ENCODE measurements at regions not wholly inside any gene's neighbourhood (a gene's known extent, or its start where the extent isn't known, plus 50 kb on each side); places are given as distances from the start of the nearest gene placed in this dataset.
A peak's percentile ranks its signal among the peaks of the same experiment; 100 is the strongest.

DNA sequence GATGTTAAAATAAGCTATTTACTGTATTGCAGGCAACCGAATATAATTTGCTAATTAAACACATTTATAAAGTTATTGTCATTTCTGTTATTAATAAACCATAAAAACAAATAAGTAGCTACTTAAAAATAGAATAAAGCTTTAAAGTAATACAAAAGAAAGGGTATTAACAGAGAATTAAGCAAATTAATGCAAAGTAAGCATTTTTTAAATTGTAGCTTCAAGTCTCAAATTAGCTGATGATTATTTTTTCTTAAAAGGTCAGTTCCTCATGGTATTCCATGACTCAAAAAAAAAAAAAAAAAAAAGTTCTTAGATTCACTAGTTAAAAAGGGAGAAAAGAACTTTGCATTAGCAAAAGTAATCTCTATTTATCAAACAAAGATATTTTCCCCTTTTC lies 292.5 kb downstream of the SLITRK1 start:
- DNase-seq, result no peak

DNA sequence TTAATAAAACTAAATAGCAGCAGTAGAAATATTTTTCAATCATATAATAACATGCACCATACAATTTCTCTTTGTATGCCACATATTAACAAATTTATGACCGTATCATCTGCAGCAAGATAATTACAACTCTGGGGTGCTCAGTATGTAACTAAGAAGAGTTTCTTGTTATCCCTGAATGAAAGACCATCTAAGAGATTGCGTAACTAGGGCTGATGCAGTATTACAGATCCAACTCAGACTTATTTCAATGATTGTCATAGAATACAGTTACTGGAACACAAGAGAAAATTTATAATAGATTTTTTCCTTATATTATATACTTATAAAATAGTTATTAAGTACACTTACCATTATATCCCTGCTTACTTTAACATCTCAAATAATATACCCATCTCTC lies 305.1 kb downstream of the SLITRK1 start:
- DNase-seq, result no peak

DNA sequence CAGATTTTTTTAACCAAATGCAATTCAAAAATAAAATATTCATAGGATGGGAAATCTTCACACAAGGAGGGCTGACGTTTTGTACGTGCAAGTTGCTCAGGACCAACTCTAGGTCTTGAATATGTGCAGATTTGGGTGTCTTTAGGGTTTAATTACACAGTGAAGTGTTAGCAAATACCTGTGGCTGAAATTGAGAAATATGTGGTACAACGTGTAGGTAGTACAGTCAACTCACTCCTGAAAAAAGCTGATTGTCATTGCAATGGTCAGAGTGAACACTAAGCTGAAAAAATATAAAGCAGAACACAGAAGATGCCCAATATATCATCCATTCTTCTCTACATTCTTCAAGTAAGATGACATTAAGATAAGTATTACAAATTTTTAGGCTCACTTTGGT lies 314.3 kb downstream of the SLITRK1 start:
- no peak for DNase-seq

DNA sequence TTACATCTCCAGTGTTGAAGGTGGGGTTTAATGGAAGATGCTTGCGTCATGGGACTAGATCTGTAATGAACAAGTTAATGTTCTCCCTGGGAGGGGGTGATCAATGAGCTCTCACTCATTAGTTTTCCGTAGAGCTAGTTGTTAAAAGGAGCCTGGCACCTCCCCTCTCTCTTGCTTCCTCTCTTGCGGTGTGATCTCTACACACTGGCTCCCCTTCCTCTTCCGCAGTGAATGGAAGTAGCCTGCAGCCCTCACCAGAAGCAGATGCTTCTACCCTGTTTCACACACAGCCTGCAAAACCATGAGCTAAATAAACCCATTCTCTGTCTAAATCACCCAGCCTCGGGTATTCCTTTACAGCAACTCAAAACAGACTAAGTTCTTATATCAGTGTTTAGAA lies 318.8 kb downstream of the SLITRK1 start:
- DNase-seq, result no peak

DNA sequence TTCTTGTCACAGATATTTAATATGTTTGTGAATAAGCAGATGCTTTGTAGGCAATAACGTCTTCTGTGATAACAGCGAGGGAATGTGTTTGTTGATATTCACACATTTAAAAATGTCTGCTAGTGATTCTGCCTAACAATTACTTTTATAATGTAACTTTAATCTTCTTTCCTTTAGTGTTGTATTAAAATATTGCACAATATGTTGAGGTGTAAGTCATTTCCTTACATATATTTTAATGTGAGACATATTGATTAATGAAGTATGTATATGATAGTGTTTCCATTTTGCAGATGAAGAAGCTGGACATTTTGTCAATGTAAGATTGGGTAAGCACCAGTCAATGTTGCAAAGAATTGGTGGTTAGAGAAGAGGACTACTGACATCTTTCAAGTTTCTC lies 324.4 kb downstream of the SLITRK1 start:
- DNase-seq, result no peak

DNA sequence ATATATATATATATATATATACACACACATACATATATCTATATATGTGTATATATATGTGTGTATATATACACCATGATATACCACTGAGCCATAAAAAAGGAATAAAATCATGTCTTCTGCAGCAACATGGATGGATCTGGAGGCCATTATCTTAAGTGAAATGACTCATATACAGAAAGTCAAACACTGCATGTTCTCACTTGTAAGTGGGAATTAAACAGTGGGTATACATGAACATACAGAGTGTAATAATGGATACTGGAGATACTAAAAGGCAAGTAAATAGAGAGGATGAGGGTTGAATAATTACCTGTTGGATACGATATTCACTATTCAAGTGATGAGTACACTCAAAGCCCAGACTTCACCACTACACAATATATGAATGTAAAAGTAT lies 332.6 kb downstream of the SLITRK1 start:
- DNase-seq, result no peak

DNA sequence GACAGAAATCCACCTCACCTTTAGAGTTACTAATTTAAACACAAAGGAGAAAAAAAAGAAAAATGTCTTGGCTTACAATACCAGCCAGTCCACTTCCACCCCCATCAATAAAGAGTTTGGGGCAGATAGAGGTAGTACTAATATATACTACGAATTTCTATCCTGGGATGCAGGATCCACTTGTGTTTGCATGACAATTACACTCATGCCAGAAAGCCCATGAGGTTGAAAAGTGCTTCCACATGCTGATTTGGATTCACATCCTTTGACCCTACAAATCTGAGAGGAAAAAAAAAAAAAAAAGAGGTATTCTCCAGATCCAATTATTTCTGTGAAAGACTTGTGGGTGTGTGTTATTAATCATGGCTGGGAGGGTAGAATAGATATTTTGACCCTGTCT lies 335.2 kb downstream of the SLITRK1 start:
- no peak for DNase-seq

DNA sequence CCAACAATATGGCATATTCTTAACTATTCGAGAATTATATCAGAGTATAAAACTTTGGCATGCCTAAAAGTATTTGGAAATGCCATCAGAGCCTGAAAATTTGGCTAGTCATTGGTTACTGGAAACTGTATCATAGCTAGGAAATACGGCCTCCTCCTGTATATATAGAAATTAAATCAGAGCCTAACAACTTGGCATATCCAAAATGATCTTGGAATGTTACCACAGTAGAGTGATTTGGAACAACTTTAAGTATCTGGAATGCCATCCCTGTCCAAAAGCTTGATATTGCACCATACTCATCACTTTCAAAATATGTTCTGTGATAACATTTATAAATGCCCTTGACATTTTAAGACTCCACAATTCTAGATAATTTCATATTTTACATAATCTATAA lies 335.8 kb downstream of the SLITRK1 start:
- DNase-seq, result no peak

DNA sequence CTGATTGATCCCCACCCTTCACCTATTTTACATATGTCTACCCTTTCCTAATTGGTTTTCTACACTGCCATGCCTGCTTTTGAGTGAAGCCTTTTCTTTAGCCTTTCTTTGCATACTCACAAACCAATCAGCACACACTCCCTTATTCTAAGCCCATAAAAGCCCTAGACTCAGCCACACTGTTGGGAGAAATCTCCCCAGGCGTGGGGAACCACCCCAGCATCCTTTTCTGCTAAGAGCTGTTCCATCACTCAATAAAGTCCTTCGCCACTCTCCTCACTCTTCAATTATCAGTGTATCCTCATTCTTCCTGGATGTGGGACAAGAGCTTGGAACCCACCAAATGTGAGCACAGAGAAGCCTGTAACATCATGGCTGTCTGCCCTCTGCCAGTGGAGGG lies 343.6 kb downstream of the SLITRK1 start:
- no peak for DNase-seq

DNA sequence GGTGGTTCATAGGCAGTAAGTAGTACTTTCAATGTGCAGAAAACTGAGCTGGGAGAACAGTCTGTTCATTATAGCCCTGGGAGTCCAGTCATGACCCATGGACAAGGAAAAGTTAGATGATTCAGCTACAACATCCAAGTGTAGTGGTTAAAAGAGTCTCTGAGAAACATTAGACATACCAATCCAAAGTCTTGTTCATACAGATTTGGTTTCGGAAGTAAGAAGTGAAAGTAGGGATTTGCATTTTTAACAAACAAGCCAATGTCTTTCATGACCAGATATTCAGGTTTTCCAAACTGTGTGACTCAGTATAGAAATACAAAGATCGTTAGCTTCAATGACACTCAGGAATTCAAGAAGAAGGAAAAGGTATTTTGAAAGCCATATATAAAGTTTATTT lies 345.3 kb downstream of the SLITRK1 start:
- DNase-seq, result no peak

DNA sequence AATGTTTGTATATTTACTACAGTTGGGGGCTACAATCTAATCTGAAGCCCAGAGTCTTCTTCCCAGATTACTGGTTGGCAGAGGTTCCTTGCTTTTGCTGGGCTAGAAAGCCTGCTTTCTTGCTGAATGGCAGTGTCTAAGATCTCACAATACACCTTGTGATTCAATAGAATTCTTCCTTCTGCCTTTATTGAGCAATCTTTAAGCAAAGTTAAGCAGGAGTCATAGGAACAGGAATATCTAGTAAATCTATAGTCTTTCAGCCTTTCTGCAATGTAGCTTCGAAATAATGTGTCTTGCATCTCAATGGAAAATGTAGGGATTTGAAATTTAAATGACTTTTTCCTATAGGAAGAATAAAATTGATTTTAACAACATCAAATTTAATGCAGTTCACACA lies 346.1 kb downstream of the SLITRK1 start:
- no peak for DNase-seq

DNA sequence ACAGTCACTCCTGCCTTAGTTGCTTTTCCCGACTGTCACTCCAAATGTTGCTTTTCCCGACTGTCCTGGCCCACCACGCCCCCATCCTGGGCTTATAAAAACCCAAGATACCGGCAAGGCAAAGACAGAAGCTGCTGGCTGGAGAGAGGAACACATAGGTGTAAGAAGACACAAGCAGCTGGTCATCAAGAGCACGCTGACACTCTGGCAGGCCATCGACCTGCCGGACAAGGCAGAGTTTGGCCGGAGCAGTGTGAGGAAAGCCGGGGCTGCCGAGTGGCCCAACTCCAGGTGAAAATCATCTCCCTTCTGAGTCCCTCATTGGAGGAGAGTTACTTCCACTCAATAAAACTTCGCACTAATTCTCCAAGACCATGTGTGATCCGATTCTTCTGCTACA lies 349.5 kb downstream of the SLITRK1 start:
- no peak for DNase-seq

DNA sequence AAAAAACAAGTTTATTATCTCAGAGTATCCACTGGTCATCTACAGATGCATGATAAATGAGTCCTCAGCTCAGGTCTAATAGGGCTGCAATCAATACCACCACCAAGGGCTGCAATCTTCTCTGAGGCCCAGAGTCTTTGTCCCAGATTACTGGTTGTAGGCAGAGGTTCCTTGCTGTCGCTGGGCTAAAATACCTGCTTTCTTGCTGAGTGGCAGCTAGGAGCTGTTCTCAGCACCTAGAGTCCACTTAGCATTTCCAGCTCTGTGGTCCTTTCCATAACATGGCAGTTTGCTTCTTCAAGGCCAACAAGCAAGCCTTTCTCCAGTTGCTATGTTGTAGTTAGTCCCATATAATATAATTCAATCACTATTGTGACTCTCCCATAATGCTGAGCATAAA lies 351.3 kb downstream of the SLITRK1 start:
- no peak for DNase-seq

DNA sequence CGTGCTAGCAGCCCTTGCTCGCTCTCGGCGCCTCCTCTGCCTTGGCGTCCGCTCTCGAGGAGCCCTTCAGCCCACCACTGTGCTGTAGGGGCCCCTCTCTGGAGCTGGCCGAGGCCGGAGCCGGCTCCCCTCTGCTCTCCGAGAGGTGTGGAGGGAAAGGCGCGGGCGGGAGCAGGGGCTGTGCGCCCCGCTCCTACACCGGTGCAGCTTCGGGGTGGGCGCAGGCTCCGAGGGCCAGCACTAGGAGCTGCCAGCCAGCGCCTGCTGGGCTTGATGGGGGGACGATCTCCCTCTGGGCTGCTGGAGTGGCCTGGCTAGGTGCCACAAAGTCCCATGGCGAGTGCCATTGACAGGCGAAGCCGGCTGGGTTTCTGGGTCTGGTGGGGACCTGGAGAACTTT lies 365.5 kb downstream of the SLITRK1 start:
- no peak for DNase-seq

DNA sequence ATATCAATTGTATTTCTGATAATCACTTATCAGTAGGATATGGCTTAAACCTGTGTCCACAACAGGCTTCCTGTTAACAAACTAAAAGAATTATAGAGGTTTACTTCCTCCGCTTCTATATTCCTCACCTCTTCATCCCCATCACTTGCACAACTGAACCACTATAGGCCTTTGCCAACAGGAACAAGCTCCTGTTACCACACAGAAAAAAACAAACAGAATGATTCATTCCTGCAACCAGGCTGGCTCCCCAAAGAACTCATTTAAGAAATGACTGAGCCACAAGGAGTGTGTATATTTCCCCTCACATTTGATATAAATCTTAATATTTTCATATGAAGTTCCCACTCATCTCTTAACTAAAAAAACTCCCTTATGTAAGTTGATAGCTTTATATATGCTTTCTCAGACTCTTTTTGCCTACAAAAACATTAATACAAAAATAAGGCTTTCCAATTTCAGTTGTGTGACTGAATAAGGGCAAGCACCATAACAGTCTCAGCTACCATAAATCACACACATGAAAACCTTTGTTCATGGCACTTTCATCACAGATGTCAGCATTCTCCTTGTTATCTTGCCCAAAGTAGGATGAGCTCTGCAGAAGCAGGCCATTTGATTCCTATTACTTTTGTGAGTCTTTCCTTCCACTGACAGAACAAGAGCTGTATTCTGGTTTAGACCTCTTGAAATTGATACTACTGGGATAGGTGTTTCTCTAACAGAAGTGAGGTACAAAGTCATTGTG lies 366.8 kb downstream of the SLITRK1 start:
- DNase-seq, result no peak

DNA sequence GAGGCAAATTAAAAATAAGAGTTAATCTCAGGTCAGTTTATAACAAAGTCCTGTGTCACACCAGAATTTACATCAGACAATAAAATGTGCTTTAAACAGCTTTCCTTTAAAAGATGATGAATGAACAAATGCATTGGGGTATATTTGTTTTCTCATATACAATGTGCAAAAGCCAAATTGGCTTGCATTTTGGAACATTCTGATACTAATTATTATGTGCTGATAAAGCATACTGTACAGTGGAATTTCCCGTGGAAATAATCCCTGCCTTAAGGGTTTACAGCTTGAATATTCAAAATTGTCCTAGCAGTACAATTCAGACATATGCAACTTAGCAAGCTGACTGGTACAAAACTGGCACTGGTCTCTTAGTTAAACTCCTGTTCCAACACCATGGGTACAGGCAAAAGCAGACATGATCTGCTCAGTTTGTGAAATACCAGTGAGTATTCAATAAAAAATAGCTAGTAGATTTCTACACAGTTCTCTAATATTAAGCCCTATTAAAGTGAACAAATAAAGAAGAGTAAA lies 373.4 kb downstream of the SLITRK1 start:
- DNase-seq, result no peak

DNA sequence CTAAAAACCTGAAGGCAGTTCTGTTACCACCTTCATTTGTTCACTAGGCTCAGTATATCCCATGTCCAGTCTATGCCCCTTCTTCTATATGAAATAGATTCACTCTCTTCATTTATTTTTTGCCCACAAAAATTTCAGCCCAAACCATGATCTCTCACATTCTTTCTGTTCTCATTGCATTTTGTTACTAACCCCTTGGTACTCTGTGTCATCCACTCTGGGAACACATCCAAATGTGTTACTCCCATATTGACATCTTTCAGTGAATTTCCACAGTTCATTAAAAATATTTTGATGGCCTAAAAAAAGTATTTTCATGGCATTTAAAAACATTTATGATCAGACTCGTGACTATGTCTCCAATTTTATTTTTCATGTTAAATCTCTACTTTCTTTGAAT lies 378.9 kb downstream of the SLITRK1 start:
- no peak for DNase-seq

DNA sequence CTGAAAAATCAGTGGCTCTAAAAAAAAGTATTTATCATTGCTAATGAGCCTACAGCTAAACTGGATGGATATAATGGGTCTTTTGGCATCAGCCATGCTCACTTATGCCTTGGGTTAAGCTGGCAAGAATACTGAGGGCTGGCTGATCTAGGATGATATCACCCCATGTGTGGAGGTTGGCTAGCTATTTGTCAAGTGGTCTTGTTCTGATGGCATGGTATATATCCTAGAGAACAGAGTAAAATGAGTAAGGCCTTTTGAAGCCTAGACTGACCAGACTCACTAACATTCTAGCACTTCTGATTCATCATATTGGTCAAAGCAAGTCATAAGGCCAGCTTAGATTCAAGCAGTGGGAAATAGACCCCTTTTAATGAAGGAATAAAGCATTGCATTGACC lies 383.0 kb downstream of the SLITRK1 start:
- DNase-seq, result no peak

DNA sequence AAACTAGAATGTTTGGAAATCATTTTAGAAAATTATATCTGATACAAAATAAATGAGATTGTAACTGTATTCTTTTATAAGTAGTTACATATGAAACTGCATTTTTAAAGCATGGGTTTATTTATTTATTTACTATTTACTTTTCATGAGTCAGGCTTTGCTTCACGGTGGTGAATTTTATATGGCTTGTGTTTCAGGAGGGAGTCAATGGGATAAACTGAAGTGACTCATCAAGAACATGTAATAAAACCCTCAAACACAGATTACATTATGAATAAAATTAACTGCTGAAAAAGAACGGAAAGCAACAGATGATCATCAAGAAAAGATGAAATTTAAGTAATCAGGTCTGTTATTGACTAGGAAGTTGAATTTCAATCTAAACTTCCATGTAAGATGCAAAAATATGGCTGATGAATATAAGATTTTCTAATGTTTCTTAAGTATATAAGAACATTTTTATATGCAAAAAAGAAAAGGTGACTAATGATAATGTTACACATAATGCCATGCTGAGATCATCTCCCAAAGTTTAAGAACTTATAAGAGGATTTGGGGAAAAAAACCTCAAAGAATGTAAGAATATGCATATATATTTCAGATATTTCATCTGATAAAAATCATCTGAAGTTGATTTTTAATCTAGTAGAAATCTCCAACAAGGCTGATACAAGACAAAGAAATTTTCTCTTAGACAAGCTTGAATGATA lies 383.6 kb downstream of the SLITRK1 start:
- no peak for DNase-seq

DNA sequence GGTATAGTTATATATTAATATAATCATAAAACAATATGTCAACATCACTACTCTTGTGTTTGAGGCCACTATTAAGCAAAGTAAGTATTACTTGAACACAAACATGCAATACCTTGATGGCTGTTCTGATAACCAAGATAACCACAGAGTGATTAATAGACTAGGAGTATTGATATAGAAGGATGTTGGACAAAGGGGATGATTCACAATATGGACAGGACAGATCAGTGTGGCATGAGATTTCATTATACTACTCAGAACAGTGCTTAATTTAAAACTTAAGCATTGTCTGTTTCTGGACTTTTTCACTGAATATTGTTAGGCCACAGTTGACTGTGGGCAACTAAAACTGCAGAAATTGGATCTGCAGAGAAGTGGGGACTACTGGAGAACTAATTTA lies 384.2 kb downstream of the SLITRK1 start:
- no peak for DNase-seq

DNA sequence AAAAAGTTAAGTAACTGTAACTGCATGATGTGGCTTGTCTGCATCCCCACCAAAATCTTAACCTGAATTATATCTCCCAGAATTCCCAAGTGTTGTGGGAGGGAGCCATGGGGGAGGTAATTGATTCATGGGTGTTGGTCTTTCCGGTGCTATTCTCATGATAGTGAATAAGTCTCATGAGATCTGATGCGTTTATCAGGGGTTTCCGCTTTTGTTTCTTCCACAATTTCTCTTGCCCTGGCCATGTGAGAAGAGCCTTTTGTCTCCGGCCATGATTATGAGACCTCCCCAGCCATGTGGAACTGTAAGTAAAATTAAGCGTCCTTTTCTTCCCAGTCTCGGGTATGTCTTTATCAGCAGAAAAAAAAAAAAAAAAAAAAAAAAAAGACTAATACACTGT lies 385.8 kb downstream of the SLITRK1 start:
- DNase-seq, result no peak

DNA sequence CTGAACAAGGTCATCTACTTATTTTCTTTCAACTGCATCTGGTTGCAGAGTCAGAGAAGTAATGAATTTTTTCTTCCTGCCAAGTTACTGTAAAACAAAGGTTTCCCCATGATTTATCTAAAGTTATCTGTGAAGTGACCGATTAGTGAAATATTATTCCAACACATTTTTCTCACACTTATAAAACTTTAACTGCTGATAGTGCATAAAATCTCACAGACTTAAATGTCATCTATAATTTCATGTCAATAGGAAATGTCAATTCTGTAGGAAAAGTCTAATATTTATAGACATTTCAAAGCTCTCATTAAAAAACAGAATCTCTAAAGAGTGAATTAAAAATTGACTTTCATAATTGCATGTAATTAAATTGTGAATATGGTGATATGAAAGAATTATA lies 397.2 kb downstream of the SLITRK1 start:
- no peak for DNase-seq

DNA sequence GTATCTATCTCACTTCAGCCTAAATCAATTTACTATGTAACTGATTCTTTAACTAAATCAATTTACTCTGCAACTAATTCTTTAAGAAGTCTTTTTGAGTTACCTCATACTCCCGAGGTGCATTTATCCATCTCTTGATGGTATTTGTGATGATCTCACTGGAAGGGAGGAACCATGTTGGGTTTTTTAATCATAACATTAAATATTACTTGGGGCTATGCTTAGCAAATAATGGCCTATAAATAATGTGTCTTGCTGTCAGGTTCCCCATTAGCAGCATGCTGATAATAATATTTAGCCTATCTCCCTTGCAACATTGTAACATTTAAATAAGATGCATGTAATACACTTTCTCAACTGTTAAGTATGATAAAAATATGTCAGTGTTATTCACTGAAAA lies 411.3 kb downstream of the SLITRK1 start:
- DNase-seq, result no peak

DNA sequence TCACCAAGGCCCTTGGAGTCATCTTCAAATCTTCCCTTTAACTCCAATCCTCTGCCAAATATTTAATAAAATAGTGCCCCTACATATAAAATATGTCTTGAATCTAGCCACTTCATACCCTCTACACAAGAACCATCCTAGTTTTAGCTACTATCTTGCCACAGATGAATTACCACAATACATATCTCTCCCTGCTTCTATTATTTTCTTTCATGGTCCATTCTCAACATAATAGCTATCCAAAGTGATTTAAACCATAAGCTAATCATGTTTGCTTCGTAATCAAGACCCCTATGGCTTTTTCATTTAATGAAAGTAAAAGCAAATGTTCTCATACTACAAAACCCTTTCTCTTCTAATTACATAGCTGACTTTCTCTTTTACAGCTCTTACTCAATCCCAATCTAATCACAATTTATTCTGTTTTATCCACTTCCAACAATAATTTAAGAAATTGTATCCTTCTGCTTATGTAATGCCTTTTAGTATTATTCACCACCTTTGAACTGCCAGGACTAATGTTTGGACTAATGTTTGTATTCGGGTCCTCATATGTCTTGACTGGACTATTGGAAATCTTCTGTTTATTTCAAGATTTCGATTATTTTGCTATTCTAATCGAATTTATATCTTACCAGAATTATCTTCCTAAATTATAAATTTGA lies 412.0 kb downstream of the SLITRK1 start:
- DNase-seq, result peak; percentile 23

Measured in NCI-H748 treated with DMSO at 0.1 percent for 48 hours (cell line).